ENCODE measurements at regions not wholly inside any gene's neighbourhood (a gene's known extent, or its start where the extent isn't known, plus 50 kb on each side); places are given as distances from the start of the nearest gene placed in this dataset.
"Not testable (repeated sequence)": the region's sequence is repeated elsewhere in the genome, so short reads cannot be mapped to it uniquely, and the experiment has no call there.

DNA sequence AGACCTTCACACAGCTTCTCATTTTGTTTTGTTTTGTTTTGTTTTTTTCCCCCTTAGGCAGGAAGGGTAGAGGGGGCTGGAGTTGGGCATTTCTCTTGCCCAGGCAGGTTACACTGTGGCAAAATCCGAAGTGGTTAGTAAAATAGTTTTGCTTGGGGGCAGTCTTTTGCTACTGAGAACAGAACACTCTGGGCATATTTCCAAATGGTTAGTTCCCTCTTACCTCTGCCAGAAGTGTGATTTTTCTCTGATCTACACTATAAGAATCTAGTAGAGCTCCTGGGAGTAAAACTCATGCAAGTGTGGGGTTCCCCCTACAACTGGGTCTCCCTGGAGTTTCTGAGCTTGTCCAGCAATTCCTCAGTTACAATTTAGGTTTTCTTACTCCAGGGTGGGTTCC, 61.7 kb downstream of the NPS start:
- DNase-seq (ENCODE audit: low read depth, low spot score) = no peak

DNA sequence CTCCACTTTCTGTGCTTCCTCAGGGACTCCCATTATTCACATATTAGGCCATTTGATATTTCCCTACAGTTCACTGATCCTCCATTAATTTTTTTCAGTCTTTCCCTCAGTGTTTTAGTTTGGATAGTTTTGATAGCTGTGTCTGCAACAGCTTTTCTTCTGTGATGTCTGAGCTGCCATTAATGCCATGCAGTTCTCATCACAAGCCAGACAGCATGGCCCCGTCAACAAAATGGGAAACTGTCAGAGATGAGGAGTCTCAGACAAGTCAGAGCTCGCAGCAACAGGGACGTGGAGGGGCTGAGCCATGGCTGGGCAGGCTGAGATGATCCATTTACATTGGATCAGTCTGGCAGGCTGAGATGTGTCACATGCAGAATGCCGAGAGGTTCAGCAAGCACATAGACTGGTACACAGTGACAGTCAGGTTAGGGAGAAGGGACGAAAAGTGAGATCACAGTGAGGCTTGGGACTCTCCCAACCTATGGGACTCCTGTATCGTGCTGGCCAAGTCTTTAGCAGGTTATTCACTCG, 65.4 kb downstream of the NPS start:
- no peak for DNase-seq (ENCODE audit: low read depth, low spot score)

DNA sequence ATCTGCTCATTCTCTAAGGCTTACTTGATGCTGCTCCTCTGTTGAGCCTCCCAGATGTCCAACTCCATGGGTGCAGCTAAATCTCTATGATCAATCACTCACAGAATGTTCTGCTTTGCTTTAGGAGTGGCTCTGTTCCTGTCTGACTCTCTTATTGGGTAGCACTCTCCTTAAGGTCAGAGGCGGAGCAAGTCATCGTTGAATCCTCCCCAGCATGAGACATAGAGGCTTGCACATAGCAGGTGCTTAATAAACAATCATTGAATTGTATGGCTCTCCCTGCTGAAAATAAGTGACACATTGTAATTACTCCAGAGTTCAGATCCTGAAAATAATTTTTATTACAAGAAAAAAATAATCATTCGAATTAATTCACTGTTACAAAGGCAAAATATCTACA, 69.7 kb downstream of the NPS start:
- DNase-seq (ENCODE audit: low read depth, low spot score) = no peak

DNA sequence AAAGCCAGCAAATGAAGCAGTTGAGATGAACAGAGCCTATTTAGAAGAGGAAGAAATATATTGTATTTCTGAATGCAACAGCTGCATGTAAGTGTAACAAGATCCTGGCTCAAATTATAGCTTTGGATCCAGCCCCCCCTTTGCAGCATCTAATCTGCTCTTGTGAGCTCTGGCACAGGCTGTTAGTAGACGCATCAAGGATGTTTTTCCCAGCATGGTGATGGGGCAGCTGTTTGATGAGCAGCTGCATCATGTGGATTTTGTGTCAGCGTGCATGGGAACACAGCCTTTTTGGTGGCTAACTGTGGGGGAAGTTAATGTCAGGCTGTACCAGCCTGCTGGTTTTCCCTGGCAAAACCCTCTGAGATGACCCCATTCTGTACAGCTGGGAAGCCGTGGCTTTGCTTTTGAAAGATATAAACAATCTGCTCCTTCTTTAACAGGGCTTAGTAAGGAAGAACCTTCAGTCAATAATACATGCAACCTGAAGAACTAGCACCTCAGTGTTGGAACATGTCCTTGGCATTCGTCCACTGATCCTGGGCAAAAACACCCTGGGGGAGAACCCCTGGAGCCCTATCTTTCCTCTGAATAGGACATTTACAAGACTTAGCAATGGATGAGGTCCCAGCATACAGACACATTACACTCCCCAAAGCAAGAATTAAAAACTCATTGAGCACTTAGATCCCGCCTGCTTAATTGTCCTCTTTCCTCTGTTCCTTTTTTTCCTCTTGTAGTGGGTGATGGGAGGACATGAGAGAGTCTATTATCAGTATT, 70.6 kb downstream of the NPS start:
- no peak for DNase-seq (ENCODE audit: low read depth, low spot score)

DNA sequence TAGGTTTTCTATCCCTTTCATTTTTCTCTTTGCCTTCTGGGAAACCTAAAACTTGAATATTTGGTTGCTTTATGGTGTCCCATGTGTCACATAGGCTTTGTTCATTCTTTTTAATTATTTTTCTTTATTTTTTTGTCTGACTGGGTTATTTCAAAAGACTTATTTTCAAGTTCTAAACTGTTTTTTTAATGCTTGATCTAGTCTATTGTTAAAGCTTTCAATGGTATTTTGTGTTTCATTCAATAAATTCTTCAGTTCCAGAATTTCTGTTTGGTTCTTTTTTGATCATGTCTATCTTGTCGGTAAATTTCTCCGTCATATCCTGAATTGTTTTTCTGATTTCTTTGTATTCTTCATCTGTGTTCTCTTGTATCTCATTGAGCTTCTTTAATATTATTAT, 86.8 kb downstream of the NPS start:
- no peak for DNase-seq (ENCODE audit: low read depth, low spot score)

DNA sequence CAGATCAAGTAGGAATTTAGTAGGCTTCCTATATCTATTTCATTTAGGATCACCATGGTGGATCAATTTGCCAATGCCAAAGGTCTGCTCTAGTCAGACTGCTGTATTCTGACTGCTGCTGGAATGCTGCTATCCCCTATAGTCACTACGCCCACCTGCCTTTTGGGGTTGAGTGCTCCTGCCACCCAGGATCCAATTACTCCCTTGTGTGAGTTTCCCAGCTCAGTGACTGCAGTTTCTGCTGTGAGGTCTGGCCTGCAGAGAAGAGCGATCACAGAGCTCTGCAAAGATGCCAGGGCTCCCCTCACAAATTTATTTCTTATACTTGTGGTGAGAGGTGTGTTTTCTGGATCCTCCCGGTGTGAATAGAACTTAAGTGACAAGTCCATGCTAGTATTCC, 88.1 kb upstream of the FOXI2 start:
- no peak for DNase-seq (ENCODE audit: low read depth, low spot score)

DNA sequence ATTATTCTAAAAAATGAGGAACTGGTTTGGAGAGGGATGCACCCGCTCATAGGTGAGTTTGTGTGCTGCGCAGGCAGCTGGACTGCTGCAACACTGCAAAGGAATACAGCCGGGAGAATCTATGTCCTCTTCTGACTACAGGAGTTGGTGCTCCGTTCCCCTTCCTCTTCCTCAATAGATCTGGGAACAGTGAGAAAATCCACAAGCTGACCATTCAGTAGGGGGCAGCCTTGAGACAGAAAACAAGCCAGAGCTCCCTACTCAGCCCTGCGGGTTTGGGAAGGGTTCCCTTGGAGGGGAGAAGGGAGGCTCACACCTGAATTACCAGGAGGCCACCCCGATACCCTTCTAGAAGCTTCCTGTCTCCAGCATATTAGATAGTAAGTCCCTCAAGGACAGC, 87.3 kb upstream of the FOXI2 start:
- peak; percentile 60 for DNase-seq (ENCODE audit: low read depth, low spot score)

DNA sequence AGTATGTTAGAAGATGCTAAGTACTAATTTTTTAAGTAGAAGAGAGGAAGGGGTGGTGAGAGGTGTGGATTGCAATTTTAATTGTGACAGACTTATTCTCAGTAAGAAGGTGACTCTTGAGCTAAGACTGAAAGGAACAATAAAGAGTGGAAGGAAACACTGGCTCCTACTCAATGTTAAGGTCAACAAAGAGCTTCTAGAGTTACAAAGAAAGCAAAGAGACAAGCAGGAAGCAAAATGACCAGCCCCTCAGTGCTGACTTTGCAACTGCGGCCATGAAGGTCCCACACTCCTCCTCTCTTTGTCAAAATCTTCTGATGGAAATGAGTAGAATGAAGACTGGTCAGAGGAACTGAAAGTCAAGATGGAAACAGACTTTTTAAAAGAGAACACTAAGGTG, 79.9 kb upstream of the FOXI2 start:
- no peak for DNase-seq (ENCODE audit: low read depth, low spot score)

DNA sequence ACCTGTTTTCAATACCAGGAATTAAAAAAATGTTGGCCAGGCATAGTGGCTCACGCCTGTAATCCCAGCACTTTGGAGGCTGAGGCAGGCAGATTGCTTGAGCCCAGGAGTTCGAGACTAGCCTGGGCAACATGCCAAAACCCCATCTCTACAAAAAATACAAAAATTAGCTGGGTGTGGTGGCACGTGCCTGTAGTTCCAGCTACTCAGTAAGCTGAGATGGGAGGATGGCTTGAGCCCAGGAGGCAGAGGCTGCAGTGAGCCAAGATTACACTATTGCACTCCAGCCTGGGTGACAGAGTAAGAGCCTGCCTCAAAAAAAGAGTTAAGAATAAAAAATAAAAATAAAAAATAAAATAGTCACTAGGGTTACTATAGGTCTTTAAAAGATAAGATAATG, 60.6 kb upstream of the FOXI2 start:
- not testable (repeated sequence) for DNase-seq (ENCODE audit: low read depth, low spot score)

DNA sequence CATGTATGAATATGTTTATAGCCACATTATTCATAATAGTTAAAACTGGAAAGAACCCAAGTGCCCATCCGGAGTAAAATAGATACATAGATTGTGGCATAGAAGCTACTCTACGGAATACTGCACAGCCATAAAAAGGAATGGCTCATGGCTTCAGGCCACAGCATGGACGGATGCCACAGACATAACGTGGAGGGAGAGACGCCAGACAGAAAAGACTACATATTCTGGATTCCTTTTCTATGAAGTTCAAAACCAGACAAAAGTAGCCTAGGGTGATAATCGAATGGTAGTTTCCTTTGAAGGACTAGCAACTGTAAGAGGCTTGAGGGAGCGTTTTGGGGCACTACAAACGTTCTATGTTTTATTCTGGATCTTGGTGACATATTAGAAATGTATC, 58.9 kb upstream of the FOXI2 start:
- no peak for DNase-seq (ENCODE audit: low read depth, low spot score)

DNA sequence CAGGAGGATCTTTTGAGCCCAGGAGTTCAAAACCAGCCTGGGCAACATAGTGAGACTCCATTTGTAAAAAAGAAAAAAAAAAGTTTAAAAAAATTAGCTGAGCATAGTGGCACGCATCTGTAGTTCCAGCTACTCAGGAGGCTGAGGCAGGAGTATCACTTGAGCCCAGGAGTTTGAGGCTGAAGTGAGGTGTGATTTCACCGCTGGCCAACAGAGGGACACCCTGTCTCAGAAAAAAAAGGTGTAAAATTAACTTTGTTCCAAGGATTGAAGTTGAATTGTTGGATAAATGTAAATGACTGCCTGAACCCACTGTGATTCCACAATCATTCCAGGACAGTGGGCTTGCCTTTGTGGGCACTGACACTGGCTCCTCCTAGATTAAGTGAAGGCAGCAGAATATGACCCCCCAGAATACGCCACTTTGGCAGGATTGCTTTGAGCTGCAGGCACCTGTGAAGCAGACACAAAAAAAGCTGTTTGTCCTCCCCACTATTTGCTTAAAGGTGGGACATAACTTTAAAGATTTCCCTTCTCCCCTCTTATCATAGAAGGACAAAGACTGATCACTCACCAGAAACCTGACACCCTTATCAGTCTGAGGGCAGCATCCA, 57.2 kb upstream of the FOXI2 start:
- peak; percentile 19 for DNase-seq (ENCODE audit: low read depth, low spot score)

All from ELF-1 (cell line).